ENCODE measurements at regions not wholly inside any gene's neighbourhood (a gene's known extent, or its start where the extent isn't known, plus 50 kb on each side); places are given as distances from the start of the nearest gene placed in this dataset.

DNA sequence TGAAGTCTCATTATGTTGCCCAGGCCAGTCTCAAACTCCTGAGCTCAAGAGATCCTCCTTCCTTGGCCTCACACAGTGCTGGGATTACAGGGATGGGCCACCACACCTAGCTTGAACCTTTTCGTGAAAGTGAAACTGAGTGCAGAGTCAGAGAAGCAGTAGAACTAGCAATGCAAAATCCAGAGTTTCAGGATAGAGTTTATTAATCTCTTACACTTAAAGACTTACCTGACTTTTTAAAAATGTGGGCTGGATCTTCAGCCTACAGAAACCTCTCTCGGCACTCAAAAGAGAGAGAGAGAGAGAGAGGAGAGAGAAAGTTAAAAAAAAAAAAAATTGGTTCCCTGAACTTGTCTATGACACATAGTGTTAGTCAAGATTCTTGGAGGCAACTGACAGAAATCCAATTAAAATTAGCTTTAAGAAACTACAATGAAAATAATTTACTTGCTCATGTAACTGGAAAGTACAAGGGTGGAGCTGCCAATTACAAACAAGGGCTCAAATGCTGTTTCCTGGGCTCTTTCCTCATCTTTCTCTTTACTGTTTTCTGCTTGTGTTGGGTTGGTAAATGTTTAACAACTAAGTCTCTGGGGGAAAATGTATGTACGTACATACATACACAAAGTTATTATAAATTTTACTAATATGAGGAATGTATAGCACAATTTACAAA lies 98.1 kb upstream of the CERS6 start:
- Histone ChIP-seq H3K27me3 (replicated peaks; ENCODE audit: control insufficient read depth, insufficient read depth, low read length) (no peaks in the 10 kb centered on the region), H3K4me1 (ENCODE audit: control insufficient read depth, insufficient read depth, low read length) (no peaks in the 10 kb centered on the region), H3K36me3 (ENCODE audit: control insufficient read depth, insufficient read depth, low read length, severe bottlenecking) (no peaks in the 10 kb centered on the region), H3K9me3 (ENCODE audit: control insufficient read depth, low read length) (peaks cover 7% of the 10 kb centered on the region), H3K4me3 (ENCODE audit: low read length) (no peak overlapping the region), H3K9ac (ENCODE audit: low read length) (no peak overlapping the region)
- DNase-seq (ENCODE audit: low read depth): no peak

GRCh38 chr2:168359082-168359481 lies 97.0 kb upstream of the CERS6 start:
- Histone ChIP-seq H3K4me3 (ENCODE audit: low read length) (no peak overlapping the region), H3K9ac (ENCODE audit: low read length) (no peak overlapping the region), H3K27me3 (replicated peaks; ENCODE audit: control insufficient read depth, insufficient read depth, low read length) (no peaks in the 10 kb centered on the region), H3K36me3 (ENCODE audit: control insufficient read depth, insufficient read depth, low read length, severe bottlenecking) (no peaks in the 10 kb centered on the region), H3K9me3 (ENCODE audit: control insufficient read depth, low read length) (no peaks in the 10 kb centered on the region), H3K4me1 (ENCODE audit: control insufficient read depth, insufficient read depth, low read length) (no peaks in the 10 kb centered on the region)
- DNase-seq (ENCODE audit: low read depth): no peak

DNA sequence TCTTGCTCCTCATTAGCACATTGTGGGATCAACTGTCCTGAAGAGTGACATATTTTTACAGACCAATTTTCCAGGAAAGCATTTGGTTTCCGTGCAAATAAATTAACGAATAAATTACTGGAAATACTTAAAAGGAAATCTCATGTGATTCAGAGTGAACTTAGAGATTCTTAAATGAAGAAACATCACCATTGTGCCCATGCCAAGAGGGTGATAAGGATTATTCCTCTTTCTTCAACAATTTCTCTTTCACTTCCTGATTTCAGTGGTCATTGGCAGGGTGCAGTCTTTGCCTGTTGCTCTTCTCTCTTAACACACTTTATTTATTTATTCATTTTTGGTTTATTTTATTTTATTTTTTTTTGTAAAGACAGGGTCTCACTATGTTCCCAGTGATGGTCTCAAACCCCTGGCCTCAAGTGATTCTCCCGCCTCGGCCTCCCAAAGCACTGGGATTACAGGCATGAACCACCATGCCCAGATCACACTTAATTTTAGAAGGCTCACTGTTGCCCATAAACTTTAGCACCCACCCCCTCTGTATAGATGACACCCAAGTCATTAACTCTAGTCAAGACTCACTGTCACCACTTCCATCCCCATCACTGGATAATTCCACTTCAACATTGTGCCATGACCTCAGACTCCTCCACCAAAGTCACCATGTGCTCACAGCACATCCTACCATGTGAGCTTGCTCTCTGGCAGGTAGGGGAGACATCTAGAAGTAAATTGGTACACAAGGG lies 92.6 kb upstream of the CERS6 start:
- Histone ChIP-seq H3K4me3 (ENCODE audit: low read length) (no peak overlapping the region), H3K4me1 (ENCODE audit: control insufficient read depth, insufficient read depth, low read length) (no peaks in the 10 kb centered on the region), H3K27me3 (replicated peaks; ENCODE audit: control insufficient read depth, insufficient read depth, low read length) (no peaks in the 10 kb centered on the region), H3K36me3 (ENCODE audit: control insufficient read depth, insufficient read depth, low read length, severe bottlenecking) (no peaks in the 10 kb centered on the region), H3K9me3 (ENCODE audit: control insufficient read depth, low read length) (no peaks in the 10 kb centered on the region), H3K9ac (ENCODE audit: low read length) (no peak overlapping the region)
- DNase-seq (ENCODE audit: low read depth): no peak

GRCh38 chr2:168365094-168365621 lies 90.9 kb upstream of the CERS6 start:
- Histone ChIP-seq H3K4me3 (ENCODE audit: low read length) (no peak overlapping the region), H3K9ac (ENCODE audit: low read length) (no peak overlapping the region), H3K9me3 (ENCODE audit: control insufficient read depth, low read length) (no peaks in the 10 kb centered on the region), H3K4me1 (ENCODE audit: control insufficient read depth, insufficient read depth, low read length) (no peaks in the 10 kb centered on the region), H3K36me3 (ENCODE audit: control insufficient read depth, insufficient read depth, low read length, severe bottlenecking) (no peaks in the 10 kb centered on the region), H3K27me3 (replicated peaks; ENCODE audit: control insufficient read depth, insufficient read depth, low read length) (no peaks in the 10 kb centered on the region)
- DNase-seq (ENCODE audit: low read depth): no peak

DNA sequence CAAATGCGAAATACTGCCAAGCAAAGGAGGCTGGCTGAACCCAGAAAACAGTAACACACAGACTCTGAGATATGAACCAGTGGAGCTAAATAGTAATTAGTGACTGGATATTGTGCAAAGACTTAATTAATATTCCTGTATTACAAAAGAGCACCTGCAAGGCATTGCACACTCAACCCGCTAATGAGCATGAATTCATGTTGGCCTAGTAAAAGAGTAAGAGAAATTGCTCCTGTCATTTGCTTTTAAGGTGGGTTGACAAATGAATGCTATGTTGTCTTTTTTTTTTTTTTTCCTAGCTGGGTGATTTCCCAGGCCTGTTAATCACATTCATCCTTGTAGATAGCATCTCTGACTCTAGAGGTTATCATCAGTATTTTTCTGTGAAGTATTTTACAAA lies 87.0 kb upstream of the CERS6 start:
- peaks cover 10% of the 10 kb centered on the region for H3K9me3 ChIP-seq (ENCODE audit: control insufficient read depth, low read length)
- H3K9ac ChIP-seq (ENCODE audit: low read length): no peak overlapping the region
- H3K27me3 ChIP-seq (replicated peaks; ENCODE audit: control insufficient read depth, insufficient read depth, low read length): no peaks in the 10 kb centered on the region
- H3K4me1 ChIP-seq (ENCODE audit: control insufficient read depth, insufficient read depth, low read length): no peaks in the 10 kb centered on the region
- H3K36me3 ChIP-seq (ENCODE audit: control insufficient read depth, insufficient read depth, low read length, severe bottlenecking): no peaks in the 10 kb centered on the region
- DNase-seq (ENCODE audit: low read depth): no peak
- no peak overlapping the region for H3K4me3 ChIP-seq (ENCODE audit: low read length)

DNA sequence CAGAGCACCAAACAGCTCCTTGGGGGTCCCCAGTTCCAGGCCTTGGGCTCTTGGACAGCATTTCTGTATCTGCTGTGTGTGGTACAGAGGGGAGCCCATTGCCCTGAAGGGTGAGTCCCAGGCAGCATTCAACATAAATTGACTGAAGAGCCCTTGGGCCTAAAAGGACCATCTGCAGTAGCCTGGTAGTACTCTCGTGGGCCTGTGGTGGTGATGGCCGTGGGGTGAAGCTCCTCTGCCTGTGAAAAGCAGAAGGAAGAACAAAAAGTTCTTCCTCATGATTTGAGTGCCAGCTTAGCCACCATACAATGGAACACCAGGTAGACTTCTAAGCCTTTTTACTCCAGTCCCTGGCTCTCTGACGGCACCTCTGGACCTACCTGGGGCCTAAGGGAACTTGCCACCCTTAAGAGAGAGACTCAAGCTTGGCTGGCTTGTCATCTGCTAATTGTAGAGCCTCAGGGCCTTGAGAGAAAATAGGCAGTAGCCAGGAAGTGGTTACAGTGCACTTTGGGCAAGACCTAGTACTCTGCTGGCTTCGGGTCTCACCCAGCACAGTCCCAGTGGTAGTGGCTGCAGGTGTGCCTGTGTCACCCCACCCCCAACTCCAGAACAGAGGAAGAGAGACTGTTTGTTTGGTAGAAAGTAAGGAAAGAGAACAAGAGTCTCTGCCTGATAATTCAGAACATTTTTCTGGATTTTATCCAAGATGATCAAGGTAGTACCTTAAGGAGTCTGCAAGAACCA lies 84.6 kb upstream of the CERS6 start:
- Histone ChIP-seq H3K9me3 (ENCODE audit: control insufficient read depth, low read length) (peaks cover 12% of the 10 kb centered on the region), H3K27me3 (replicated peaks; ENCODE audit: control insufficient read depth, insufficient read depth, low read length) (no peaks in the 10 kb centered on the region), H3K9ac (ENCODE audit: low read length) (no peak overlapping the region), H3K4me3 (ENCODE audit: low read length) (no peak overlapping the region), H3K36me3 (ENCODE audit: control insufficient read depth, insufficient read depth, low read length, severe bottlenecking) (no peaks in the 10 kb centered on the region), H3K4me1 (ENCODE audit: control insufficient read depth, insufficient read depth, low read length) (no peaks in the 10 kb centered on the region)
- no peak for DNase-seq (ENCODE audit: low read depth)

DNA sequence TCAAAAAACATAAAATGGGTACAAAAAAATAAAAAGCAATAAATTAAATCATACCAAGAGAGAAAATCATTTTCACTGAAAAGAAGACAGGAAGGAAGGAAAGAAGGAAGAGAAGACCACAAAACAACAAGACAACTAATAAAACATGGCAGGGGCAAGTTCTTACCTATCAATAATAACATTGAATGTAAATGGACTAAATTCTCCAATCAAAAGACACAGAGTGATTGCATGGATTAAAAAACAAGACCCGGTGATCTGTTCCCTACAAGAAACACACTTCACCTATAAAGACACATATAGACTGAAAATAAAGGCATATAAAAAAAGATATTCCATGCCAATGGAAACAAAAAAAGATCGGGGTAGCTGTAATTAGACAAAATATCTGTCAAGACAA lies 82.6 kb upstream of the CERS6 start:
- peaks cover 15% of the 10 kb centered on the region for H3K9me3 ChIP-seq (ENCODE audit: control insufficient read depth, low read length)
- DNase-seq (ENCODE audit: low read depth): no peak
- no peaks in the 10 kb centered on the region for H3K27me3 ChIP-seq (replicated peaks; ENCODE audit: control insufficient read depth, insufficient read depth, low read length)
- no peak overlapping the region for H3K9ac ChIP-seq (ENCODE audit: low read length)
- H3K4me3 ChIP-seq (ENCODE audit: low read length): no peak overlapping the region
- no peaks in the 10 kb centered on the region for H3K36me3 ChIP-seq (ENCODE audit: control insufficient read depth, insufficient read depth, low read length, severe bottlenecking)
- H3K4me1 ChIP-seq (ENCODE audit: control insufficient read depth, insufficient read depth, low read length): no peaks in the 10 kb centered on the region

- Histone ChIP-seq H3K36me3 (ENCODE audit: control insufficient read depth, insufficient read depth, low read length, severe bottlenecking) (no peaks in the 10 kb centered on the region), H3K4me1 (ENCODE audit: control insufficient read depth, insufficient read depth, low read length) (no peaks in the 10 kb centered on the region), H3K4me3 (ENCODE audit: low read length) (no peak overlapping the region), H3K27me3 (replicated peaks; ENCODE audit: control insufficient read depth, insufficient read depth, low read length) (no peaks in the 10 kb centered on the region), H3K9me3 (ENCODE audit: control insufficient read depth, low read length) (peaks cover 15% of the 10 kb centered on the region), H3K9ac (ENCODE audit: low read length) (no peak overlapping the region)
- no peak for DNase-seq (ENCODE audit: low read depth)
These were observed 80.8 kb upstream of the CERS6 start for GRCh38 chr2:168375195-168375798.

DNA sequence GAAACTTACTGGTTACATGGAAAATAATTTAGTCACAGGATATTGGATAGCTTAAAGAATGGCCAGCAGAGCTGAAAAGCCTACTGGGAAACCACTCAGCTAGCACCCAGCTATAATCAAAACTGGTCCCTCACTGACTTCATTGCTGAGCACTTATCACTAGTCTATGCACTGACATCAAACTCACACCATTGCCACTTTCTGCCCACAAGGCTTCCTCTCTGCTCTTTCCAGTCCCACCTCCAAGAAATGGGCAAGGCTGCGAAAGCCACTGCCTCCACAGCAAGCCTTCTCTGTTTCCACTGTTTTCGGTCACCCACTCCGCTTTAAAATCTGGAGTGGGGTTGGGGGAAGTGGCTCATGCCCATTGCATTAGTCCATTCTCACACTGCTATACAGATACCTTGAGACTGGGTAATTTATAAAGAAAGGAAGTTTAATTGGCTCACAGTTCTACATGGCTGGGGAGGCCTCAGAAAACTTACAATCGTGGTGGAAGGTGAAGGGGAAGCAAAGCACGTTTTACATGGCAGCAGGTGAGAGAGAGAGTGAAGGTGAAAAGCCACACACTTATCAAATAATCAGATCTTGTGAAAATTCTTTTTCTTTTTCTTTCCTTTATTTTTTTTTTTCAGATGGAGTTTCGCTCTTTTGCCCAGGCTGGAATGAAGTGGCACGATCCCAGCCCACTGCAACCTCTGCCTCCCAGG lies 77.0 kb upstream of the CERS6 start:
- peaks cover 5% of the 10 kb centered on the region for H3K9me3 ChIP-seq (ENCODE audit: control insufficient read depth, low read length)
- no peak overlapping the region for H3K9ac ChIP-seq (ENCODE audit: low read length)
- no peaks in the 10 kb centered on the region for H3K4me1 ChIP-seq (ENCODE audit: control insufficient read depth, insufficient read depth, low read length)
- DNase-seq (ENCODE audit: low read depth): no peak
- H3K27me3 ChIP-seq (replicated peaks; ENCODE audit: control insufficient read depth, insufficient read depth, low read length): no peaks in the 10 kb centered on the region
- no peaks in the 10 kb centered on the region for H3K36me3 ChIP-seq (ENCODE audit: control insufficient read depth, insufficient read depth, low read length, severe bottlenecking)
- H3K4me3 ChIP-seq (ENCODE audit: low read length): no peak overlapping the region

DNA sequence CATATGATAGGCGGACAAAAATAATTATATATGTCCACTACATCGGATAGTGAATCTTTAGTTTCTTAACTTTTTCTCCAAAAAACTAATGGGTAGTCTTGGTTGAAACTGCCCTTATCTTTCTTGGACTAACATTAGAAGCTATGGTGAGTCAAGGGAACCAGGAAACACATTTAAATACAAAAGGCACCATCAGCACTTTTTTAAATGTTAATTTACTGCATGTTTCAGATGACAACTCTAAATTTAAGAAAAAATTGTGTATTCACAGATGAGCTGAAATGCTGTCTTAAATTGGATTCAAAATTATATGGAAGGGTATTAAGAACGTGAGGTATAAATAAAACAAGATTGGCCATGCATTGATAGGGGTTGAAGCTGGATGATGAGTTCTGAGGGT lies 75.6 kb upstream of the CERS6 start:
- H3K36me3 ChIP-seq (ENCODE audit: control insufficient read depth, insufficient read depth, low read length, severe bottlenecking): no peaks in the 10 kb centered on the region
- H3K27me3 ChIP-seq (replicated peaks; ENCODE audit: control insufficient read depth, insufficient read depth, low read length): no peaks in the 10 kb centered on the region
- no peaks in the 10 kb centered on the region for H3K4me1 ChIP-seq (ENCODE audit: control insufficient read depth, insufficient read depth, low read length)
- no peak overlapping the region for H3K9ac ChIP-seq (ENCODE audit: low read length)
- peaks cover 5% of the 10 kb centered on the region for H3K9me3 ChIP-seq (ENCODE audit: control insufficient read depth, low read length)
- DNase-seq (ENCODE audit: low read depth): no peak
- no peak overlapping the region for H3K4me3 ChIP-seq (ENCODE audit: low read length)

All from adipocyte (in vitro differentiated cells).